HL-60 (cell line): ENCODE measurements at regions not wholly inside any gene's neighbourhood (a gene's known extent, or its start where the extent isn't known, plus 50 kb on each side); places are given as distances from the start of the nearest gene placed in this dataset.

ENCODE experiments used
- GABPA ChIP-seq: IDR thresholded peaks from 2 replicates; pipeline ENCODE4 v1.6.1; 2012; ENCODE audit warnings: low read depth
- POLR2AphosphoS5 ChIP-seq: IDR thresholded peaks from 2 replicates; pipeline ENCODE4 v1.6.1; 2012; ENCODE audit warnings: low read depth
- TF ChIP-seq, protein P1 (sequence below): IDR thresholded peaks from one replicate; pipeline ENCODE4 v1.5.1; 2011; ENCODE audit warnings: low read length, control low read depth, inconsistent platforms; ENCODE audit not compliant: insufficient read depth

- TF ChIP-seq, protein P1, sequence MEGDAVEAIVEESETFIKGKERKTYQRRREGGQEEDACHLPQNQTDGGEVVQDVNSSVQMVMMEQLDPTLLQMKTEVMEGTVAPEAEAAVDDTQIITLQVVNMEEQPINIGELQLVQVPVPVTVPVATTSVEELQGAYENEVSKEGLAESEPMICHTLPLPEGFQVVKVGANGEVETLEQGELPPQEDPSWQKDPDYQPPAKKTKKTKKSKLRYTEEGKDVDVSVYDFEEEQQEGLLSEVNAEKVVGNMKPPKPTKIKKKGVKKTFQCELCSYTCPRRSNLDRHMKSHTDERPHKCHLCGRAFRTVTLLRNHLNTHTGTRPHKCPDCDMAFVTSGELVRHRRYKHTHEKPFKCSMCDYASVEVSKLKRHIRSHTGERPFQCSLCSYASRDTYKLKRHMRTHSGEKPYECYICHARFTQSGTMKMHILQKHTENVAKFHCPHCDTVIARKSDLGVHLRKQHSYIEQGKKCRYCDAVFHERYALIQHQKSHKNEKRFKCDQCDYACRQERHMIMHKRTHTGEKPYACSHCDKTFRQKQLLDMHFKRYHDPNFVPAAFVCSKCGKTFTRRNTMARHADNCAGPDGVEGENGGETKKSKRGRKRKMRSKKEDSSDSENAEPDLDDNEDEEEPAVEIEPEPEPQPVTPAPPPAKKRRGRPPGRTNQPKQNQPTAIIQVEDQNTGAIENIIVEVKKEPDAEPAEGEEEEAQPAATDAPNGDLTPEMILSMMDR: no peak
- TF ChIP-seq GABPA (no peak), POLR2AphosphoS5 (no peak)
Measured at GRCh38 chr5:167790045-167790444, 501.4 kb upstream of the WWC1 start.
